Mesothelial cell of epicardium (in vitro differentiated cells): ENCODE measurements at regions not wholly inside any gene's neighbourhood (a gene's known extent, or its start where the extent isn't known, plus 50 kb on each side); places are given as distances from the start of the nearest gene placed in this dataset.

Experiments used
- DNase-seq, 2 experiments: peaks; one replicate each; pipeline ENCODE4 v3.0.0; 2021; ENCODE audit warnings: low spot score in 2 of 2; ENCODE audit not compliant: unreplicated experiment in 2 of 2
- H3K27ac Mint-ChIP-seq: 2 replicates; pipeline ENCODE4 v1.8.0; 2021; ENCODE audit warnings: mixed read lengths
- H3K27me3 Mint-ChIP-seq: 2 replicates; pipeline ENCODE4 v1.8.0; 2021; ENCODE audit warnings: low read depth, mixed read lengths
- H3K36me3 Mint-ChIP-seq: 2 replicates; pipeline ENCODE4 v1.8.0; 2021; ENCODE audit warnings: mixed read lengths
- H3K4me1 Mint-ChIP-seq: 2 replicates; pipeline ENCODE4 v1.8.0; 2021; ENCODE audit warnings: mixed read lengths
- H3K4me3 Mint-ChIP-seq: 2 replicates; pipeline ENCODE4 v1.8.0; 2021; ENCODE audit warnings: mild to moderate bottlenecking, moderate library complexity, mixed read lengths
- H3K9me3 Mint-ChIP-seq: 2 replicates; pipeline ENCODE4 v1.8.0; 2021; ENCODE audit warnings: mixed read lengths
- TF ChIP-seq, protein P1 (sequence below): fragments of 200-600 bp; sonication (generic); IDR thresholded peaks from one replicate; pipeline ENCODE4 v1.5.0; 2021; ENCODE audit warnings: antibody characterized with exemption; ENCODE audit not compliant: unreplicated experiment

DNA sequence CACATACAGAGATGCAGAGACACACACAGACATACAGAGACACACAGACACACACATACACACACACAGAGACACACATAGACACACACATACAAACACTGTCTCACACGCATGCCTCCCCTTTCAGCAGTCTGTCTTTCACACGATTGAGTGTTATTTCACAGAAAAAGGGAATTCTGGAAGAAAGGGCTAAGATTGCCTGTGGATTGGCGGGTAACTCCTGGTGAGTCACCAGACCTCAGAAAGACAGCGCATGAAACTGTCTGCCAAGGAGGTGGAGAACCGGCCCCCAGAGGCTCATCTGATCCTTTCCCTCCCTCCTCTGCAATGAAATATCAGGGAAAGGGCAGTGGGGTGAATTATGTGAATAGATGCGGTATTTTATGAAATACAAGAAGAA is 127.2 kb upstream of the GSC start:
- Mint-ChIP-seq H3K4me1 (peaks cover 7% of the 10 kb centered on the region), H3K9me3 (no peaks in the 10 kb centered on the region), H3K36me3 (no peaks in the 10 kb centered on the region), H3K27ac (peak overlapping the region; percentile 3), H3K27me3 (peaks cover 2% of the 10 kb centered on the region), H3K4me3 (no peak overlapping the region)
- no peak for DNase-seq
- TF ChIP-seq, protein P1, sequence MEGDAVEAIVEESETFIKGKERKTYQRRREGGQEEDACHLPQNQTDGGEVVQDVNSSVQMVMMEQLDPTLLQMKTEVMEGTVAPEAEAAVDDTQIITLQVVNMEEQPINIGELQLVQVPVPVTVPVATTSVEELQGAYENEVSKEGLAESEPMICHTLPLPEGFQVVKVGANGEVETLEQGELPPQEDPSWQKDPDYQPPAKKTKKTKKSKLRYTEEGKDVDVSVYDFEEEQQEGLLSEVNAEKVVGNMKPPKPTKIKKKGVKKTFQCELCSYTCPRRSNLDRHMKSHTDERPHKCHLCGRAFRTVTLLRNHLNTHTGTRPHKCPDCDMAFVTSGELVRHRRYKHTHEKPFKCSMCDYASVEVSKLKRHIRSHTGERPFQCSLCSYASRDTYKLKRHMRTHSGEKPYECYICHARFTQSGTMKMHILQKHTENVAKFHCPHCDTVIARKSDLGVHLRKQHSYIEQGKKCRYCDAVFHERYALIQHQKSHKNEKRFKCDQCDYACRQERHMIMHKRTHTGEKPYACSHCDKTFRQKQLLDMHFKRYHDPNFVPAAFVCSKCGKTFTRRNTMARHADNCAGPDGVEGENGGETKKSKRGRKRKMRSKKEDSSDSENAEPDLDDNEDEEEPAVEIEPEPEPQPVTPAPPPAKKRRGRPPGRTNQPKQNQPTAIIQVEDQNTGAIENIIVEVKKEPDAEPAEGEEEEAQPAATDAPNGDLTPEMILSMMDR = no peak

DNA sequence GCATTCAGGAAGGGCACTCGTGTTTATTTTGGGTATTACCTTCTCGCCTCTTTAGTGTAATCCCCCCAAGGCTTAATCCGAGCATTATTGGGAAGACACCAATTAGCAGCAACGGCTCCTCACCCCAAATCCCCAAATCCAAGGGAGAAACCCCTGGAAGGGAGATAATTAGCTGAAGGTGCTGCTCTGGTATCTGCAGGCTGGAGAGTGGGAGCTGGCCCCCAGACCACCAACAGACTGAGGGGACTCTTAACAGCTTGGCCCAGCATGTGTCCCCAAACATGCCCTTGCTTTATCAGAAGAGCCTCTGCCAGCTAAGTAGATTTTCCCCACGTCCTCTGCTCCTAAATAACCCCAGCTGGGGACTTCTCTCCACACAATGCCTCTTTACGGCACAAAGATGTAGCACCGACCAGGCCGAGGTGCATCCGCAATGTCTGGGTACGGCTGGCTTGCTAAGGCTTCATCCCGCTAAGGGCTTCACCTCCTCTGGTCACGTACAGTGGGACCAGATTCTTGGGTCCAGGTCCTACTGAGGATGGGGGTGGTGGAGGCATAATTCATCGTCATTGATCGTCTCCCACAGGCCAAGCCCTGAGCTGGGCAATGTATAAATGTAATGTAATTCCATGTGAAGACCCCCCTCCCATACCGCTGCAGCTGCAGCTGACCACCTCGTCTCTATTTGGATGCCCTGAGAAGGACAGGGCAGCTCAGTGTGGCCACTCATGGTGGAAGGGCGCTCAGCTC is 123.7 kb upstream of the GSC start:
- H3K36me3 Mint-ChIP-seq = no peaks in the 10 kb centered on the region
- peaks cover 7% of the 10 kb centered on the region for H3K4me1 Mint-ChIP-seq
- TF ChIP-seq, protein P1 = no peak
- DNase-seq = no peak
- no peak overlapping the region for H3K4me3 Mint-ChIP-seq
- H3K9me3 Mint-ChIP-seq = no peaks in the 10 kb centered on the region
- H3K27me3 Mint-ChIP-seq = peaks cover 2% of the 10 kb centered on the region
- H3K27ac Mint-ChIP-seq = no peak overlapping the region

DNA sequence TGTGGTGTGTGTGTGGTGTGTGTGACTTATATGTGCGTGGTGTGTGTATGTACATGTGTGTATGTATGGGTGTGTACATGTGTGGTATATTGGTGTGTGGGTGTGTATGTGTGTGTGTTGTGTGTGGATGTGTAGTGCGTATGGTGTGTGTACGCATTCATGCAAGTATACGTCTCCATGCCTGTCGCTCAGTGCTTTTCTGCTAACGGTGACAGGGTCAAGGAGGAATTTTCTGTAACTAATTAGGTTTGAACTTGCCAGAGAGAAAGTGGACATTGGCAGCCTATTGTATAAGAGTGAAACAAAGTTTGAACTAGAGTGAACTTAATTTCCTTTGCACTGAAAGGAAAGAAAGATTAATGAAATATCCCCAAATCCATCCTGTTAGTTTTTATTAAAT is 120.9 kb upstream of the GSC start:
- no peaks in the 10 kb centered on the region for H3K4me1 Mint-ChIP-seq
- no peaks in the 10 kb centered on the region for H3K9me3 Mint-ChIP-seq
- no peak overlapping the region for H3K27ac Mint-ChIP-seq
- no peaks in the 10 kb centered on the region for H3K36me3 Mint-ChIP-seq
- TF ChIP-seq, protein P1 = no peak
- DNase-seq = no peak
- no peak overlapping the region for H3K4me3 Mint-ChIP-seq
- H3K27me3 Mint-ChIP-seq = no peaks in the 10 kb centered on the region

DNA sequence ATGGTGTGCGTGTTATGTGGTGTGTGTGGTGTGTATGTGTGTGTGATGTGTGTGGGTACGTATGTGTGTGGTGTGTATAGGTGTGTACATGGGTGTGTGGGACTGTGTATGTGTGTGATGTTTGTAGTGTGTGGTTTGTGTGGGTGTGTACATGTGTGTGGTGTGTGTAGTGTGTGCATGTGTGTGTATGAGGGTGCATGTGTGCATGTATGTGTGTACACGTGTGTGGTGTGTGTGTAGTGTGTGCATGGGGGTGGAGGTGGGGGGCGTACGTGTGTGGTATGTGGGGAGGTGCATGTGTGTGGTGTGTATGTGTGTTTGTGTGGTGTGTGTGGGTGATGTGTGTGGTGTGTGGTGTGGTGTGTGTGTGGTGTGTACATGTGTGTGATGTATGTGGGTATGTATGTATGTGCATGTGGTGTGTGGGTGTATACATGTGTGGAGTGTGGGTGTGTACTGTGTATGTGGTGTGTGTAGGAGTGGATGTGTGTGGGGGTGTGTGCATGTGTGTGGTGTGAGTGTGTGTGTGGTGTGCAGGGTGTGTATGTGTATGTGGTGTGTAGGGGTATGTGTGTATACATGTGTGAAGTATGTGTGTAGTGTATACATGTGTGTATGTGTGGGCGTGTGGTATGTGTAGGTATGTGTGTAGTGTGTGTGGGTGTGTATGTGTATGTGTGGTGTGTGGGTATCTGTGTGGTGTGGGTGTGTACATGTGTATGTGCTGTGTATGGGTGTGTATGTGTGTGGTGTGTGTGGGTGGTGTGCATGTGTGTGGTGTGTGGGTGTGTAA is 119.8 kb upstream of the GSC start:
- Mint-ChIP-seq H3K36me3 (no peaks in the 10 kb centered on the region), H3K27ac (no peak overlapping the region), H3K4me1 (peaks cover 5% of the 10 kb centered on the region), H3K9me3 (no peaks in the 10 kb centered on the region), H3K4me3 (no peak overlapping the region), H3K27me3 (no peaks in the 10 kb centered on the region)
- DNase-seq = no peak
- TF ChIP-seq, protein P1 = no peak

DNA sequence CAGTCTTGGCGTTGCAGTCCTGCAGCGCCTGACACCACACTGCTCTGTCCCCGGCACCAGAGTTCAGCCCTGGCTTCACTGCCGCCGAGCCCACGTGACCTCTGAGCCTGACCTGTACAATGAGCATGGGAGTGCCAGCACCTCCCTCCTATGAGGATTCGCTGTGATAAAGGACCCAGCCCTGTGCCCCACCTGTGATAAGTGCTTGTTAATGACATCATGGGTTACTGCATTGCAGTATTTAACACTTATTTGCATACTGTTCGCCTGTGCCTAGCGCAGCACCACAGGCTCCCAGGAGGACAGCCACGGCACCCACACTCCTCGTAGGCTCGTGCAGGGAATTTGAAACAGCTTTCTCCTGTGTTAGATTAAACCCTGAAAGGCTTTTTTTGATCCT is 118.2 kb upstream of the GSC start:
- TF ChIP-seq, protein P1 = no peak
- Mint-ChIP-seq H3K9me3 (no peaks in the 10 kb centered on the region), H3K4me3 (no peak overlapping the region), H3K27ac (no peak overlapping the region), H3K27me3 (no peaks in the 10 kb centered on the region), H3K36me3 (no peaks in the 10 kb centered on the region), H3K4me1 (peaks cover 8% of the 10 kb centered on the region)
- DNase-seq = no peak
